ENCODE measurements at regions not wholly inside any gene's neighbourhood (a gene's known extent, or its start where the extent isn't known, plus 50 kb on each side); places are given as distances from the start of the nearest gene placed in this dataset.

DNA sequence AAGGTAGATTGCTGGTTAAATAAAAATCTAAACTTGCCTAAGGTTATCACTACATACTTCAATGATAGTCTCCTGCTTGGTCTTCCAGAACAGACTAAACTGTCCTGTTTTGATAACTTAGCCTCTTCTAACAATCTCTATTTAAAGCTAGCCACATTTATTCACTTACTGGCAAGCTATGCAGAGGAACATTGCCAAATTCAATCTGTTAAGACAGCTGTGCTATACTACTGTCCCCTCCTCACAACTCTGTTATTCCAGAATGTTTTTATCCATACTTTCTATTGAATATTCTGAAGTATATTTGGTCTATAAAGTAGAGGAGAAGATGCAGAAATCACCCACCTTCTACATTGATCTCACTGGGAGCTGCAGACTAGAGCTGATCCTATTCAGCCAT, 594.0 kb upstream of the CCDC54 start:
- DNase-seq (ENCODE audit: insufficient read length) (no peak), FAIRE-seq (no peak)
- TF ChIP-seq POLR2AphosphoS5 (IDR thresholded peaks at IDR 0.05; ENCODE audit: low read depth, low read length) (no peak), TAF1 (IDR thresholded peaks at IDR 0.05; ENCODE audit: borderline replicate concordance, low read depth, low read length) (no peak), POLR2A (IDR thresholded peaks at IDR 0.05; ENCODE audit: low read depth, low read length) (no peak)

DNA sequence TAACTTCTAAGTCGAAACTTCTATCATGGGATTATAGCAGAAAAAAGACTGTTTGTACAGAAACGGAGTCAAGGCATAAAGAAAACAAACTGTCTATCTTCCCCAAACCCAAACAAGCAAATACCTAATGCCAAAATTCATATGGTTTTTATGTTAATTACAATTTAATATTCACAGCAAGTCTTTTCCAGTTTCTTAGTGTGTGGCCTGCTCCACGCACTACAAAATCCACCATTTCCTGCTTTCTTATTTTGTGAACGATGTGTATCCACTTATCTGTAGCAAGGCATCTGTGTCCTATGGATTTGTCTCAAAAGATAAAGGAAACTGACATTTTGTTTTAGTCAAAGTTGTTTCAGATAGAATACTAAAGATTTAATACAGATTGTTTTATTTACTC, 588.0 kb upstream of the CCDC54 start:
- no peak for FAIRE-seq
- no peak for TF ChIP-seq POLR2A (IDR thresholded peaks at IDR 0.05; ENCODE audit: low read depth, low read length)
- TF ChIP-seq TAF1 (IDR thresholded peaks at IDR 0.05; ENCODE audit: borderline replicate concordance, low read depth, low read length) = no peak
- no peak for TF ChIP-seq POLR2AphosphoS5 (IDR thresholded peaks at IDR 0.05; ENCODE audit: low read depth, low read length)
- DNase-seq (ENCODE audit: insufficient read length) = no peak

DNA sequence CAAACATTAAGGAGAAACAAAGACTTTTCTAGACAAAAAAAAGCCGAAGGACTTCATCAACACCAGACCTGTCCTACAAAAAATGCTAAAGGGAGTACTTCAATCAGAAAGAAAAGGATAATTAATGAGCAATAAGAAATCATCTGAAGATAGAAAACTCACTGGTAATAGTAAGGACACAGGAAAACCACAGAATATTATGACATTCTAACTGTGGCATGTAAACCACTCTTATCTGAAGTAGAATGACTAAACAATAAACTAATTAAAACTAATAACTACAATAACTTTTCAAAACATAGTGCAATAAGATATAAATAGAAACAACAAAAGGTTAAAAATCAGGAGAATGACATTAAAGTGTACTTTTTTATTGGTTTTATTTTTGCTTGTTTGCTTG, 584.5 kb upstream of the CCDC54 start:
- no peak for FAIRE-seq

DNA sequence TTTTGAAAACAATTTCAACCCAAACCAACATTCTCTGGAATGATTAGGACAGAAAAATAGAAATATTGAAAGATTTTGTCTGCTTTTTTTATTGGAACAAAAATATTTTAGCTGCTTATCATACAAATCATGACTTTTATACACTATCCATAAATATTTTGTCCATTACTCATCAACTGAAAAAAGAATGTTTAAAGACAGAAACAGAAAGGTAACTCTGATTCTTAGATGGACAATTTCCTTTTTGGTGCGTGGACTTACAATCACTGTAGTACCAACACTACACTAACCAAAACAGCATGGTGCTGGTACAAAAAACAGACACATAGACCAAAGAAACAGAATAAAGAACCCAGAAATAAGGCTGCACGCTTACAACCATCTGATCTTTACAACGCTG, 582.8 kb upstream of the CCDC54 start:
- no peak for DNase-seq (ENCODE audit: insufficient read length)
- no peak for TF ChIP-seq POLR2AphosphoS5 (IDR thresholded peaks at IDR 0.05; ENCODE audit: low read depth, low read length)
- TF ChIP-seq TAF1 (IDR thresholded peaks at IDR 0.05; ENCODE audit: borderline replicate concordance, low read depth, low read length) = no peak
- no peak for TF ChIP-seq POLR2A (IDR thresholded peaks at IDR 0.05; ENCODE audit: low read depth, low read length)
- FAIRE-seq = no peak

More for the DNA sequence above, 584.5 kb upstream of the CCDC54 start:
- DNase-seq (ENCODE audit: insufficient read length) = no peak
- TF ChIP-seq POLR2AphosphoS5 (IDR thresholded peaks at IDR 0.05; ENCODE audit: low read depth, low read length) (no peak), POLR2A (IDR thresholded peaks at IDR 0.05; ENCODE audit: low read depth, low read length) (no peak), TAF1 (IDR thresholded peaks at IDR 0.05; ENCODE audit: borderline replicate concordance, low read depth, low read length) (no peak)

GRCh38 chr3:106795553-106795952, 581.7 kb upstream of the CCDC54 start:
- DNase-seq (ENCODE audit: insufficient read length) = no peak
- FAIRE-seq = no peak
- TF ChIP-seq TAF1 (IDR thresholded peaks at IDR 0.05; ENCODE audit: borderline replicate concordance, low read depth, low read length) (no peak), POLR2AphosphoS5 (IDR thresholded peaks at IDR 0.05; ENCODE audit: low read depth, low read length) (no peak), POLR2A (IDR thresholded peaks at IDR 0.05; ENCODE audit: low read depth, low read length) (no peak)

GRCh38 chr3:106797461-106797860, 579.8 kb upstream of the CCDC54 start:
- FAIRE-seq (no peak), DNase-seq (ENCODE audit: insufficient read length) (no peak)
- TF ChIP-seq TAF1 (IDR thresholded peaks at IDR 0.05; ENCODE audit: borderline replicate concordance, low read depth, low read length) (no peak), POLR2AphosphoS5 (IDR thresholded peaks at IDR 0.05; ENCODE audit: low read depth, low read length) (no peak), POLR2A (IDR thresholded peaks at IDR 0.05; ENCODE audit: low read depth, low read length) (no peak)

- FAIRE-seq = no peak
- TF ChIP-seq TAF1 (IDR thresholded peaks at IDR 0.05; ENCODE audit: borderline replicate concordance, low read depth, low read length) = no peak
- no peak for TF ChIP-seq POLR2AphosphoS5 (IDR thresholded peaks at IDR 0.05; ENCODE audit: low read depth, low read length)
- no peak for TF ChIP-seq POLR2A (IDR thresholded peaks at IDR 0.05; ENCODE audit: low read depth, low read length)
- DNase-seq (ENCODE audit: insufficient read length) = no peak
Observed at GRCh38 chr3:106805625-106806024, 571.6 kb upstream of the CCDC54 start.

- no peak for DNase-seq (ENCODE audit: insufficient read length)
- TF ChIP-seq POLR2AphosphoS5 (IDR thresholded peaks at IDR 0.05; ENCODE audit: low read depth, low read length) = no peak
- no peak for TF ChIP-seq POLR2A (IDR thresholded peaks at IDR 0.05; ENCODE audit: low read depth, low read length)
- no peak for TF ChIP-seq TAF1 (IDR thresholded peaks at IDR 0.05; ENCODE audit: borderline replicate concordance, low read depth, low read length)
- FAIRE-seq = no peak
Observed at GRCh38 chr3:106806964-106807363, 570.3 kb upstream of the CCDC54 start.

DNA sequence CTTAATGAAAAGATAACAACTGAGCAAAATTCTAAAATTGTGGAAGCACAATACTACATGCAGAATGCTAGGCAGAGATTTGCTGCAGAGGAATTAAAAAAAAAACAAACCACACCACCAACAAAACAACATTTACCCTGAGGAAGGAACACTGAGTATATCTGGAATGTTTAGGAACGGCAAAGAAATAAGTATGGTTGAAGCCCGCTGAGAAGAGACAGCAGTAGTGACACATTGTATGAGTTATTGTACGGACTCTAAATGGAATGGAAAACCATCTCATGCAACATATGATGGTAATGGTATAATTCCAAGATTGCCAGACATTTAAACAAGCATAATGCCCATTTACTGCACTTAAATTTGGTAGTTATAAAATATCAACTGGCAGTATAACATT, 568.2 kb upstream of the CCDC54 start:
- FAIRE-seq = no peak
- DNase-seq (ENCODE audit: insufficient read length) = no peak
- no peak for TF ChIP-seq POLR2A (IDR thresholded peaks at IDR 0.05; ENCODE audit: low read depth, low read length)

DNA sequence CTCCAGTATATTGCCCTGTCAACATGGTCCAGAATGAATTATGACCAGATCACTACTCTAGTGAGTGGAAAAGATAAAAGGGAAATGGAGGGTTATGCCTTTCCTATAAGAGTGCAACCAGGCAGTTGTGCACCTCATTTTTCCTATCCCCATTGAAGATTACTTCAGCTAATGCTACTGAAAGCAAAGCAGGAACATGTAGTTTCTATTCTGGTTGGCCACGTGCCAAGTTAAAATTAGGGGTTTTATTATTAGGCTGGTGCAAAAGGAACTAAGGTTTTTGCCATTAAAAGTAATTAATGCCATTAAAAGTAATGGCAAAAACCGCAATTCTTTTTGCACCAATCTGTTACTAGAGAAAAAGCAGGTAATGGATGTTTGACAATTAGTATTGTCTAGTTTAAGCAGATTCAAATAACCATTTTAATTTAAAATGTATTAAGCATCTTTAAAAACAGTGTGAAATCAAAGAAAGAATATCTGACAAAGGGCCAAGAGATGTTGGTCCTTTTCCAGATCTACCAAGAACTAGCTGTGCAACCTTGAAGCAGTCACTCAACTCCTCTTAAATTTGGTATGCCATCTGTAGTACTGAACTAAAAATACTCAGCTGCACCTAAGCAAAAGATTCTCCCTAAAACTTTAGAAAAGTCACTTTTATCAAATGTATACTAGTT, 567.5 kb upstream of the CCDC54 start:
- FAIRE-seq (no peak), DNase-seq (ENCODE audit: insufficient read length) (no peak)
- no peak for TF ChIP-seq POLR2A (IDR thresholded peaks at IDR 0.05; ENCODE audit: low read depth, low read length)
- TF ChIP-seq TAF1 (IDR thresholded peaks at IDR 0.05; ENCODE audit: borderline replicate concordance, low read depth, low read length) = no peak
- no peak for TF ChIP-seq POLR2AphosphoS5 (IDR thresholded peaks at IDR 0.05; ENCODE audit: low read depth, low read length)

GRCh38 chr3:106810300-106810875, 566.9 kb upstream of the CCDC54 start:
- DNase-seq (ENCODE audit: insufficient read length) (no peak), FAIRE-seq (no peak)
- TF ChIP-seq POLR2AphosphoS5 (IDR thresholded peaks at IDR 0.05; ENCODE audit: low read depth, low read length) = no peak
- TF ChIP-seq POLR2A (IDR thresholded peaks at IDR 0.05; ENCODE audit: low read depth, low read length) = no peak
- TF ChIP-seq TAF1 (IDR thresholded peaks at IDR 0.05; ENCODE audit: borderline replicate concordance, low read depth, low read length) = no peak

- FAIRE-seq = no peak
- no peak for TF ChIP-seq POLR2A (IDR thresholded peaks at IDR 0.05; ENCODE audit: low read depth, low read length)
- no peak for TF ChIP-seq POLR2AphosphoS5 (IDR thresholded peaks at IDR 0.05; ENCODE audit: low read depth, low read length)
- no peak for TF ChIP-seq TAF1 (IDR thresholded peaks at IDR 0.05; ENCODE audit: borderline replicate concordance, low read depth, low read length)
- DNase-seq (ENCODE audit: insufficient read length) = no peak
Observed at GRCh38 chr3:106811376-106811775, 565.9 kb upstream of the CCDC54 start.

Measured in GM12892 (cell line).